NCI-H526 (cell line): ENCODE measurements at regions not wholly inside any gene's neighbourhood (a gene's known extent, or its start where the extent isn't known, plus 50 kb on each side); places are given as distances from the start of the nearest gene placed in this dataset.
"Not testable (repeated sequence)": the region's sequence is repeated elsewhere in the genome, so short reads cannot be mapped to it uniquely, and the experiment has no call there.

Experiments
- DNase-seq, 2 experiments: peaks; one replicate each; lab custom pipeline; 2025; lab: John Stamatoyannopoulos, UW

GRCh38 chr2:59791004-59791618 lies 762.3 kb downstream of the BCL11A start:
- no peak for DNase-seq

- DNase-seq = peak; percentile 43 to 48
These were observed 763.1 kb downstream of the BCL11A start for GRCh38 chr2:59790186-59791003.

- no peak for DNase-seq
These were observed 763.9 kb downstream of the BCL11A start for GRCh38 chr2:59789523-59789922.

- no peak for DNase-seq
These were observed 766.4 kb downstream of the BCL11A start for GRCh38 chr2:59787095-59787494.

- DNase-seq = no peak
These were observed 766.8 kb downstream of the BCL11A start for GRCh38 chr2:59786684-59787083.

GRCh38 chr2:59779571-59779970 lies 773.9 kb downstream of the BCL11A start:
- no peak for DNase-seq

GRCh38 chr2:59777120-59777519 lies 776.3 kb downstream of the BCL11A start:
- DNase-seq = no peak

GRCh38 chr2:59776726-59777008 lies 776.8 kb downstream of the BCL11A start:
- DNase-seq = no peak

GRCh38 chr2:59774821-59775433 lies 778.5 kb downstream of the BCL11A start:
- no peak for DNase-seq

- DNase-seq = no peak
These were observed 782.8 kb downstream of the BCL11A start for GRCh38 chr2:59770651-59771050.

GRCh38 chr2:59761966-59762365 lies 791.5 kb downstream of the BCL11A start:
- DNase-seq = no peak

GRCh38 chr2:59756150-59756549 lies 797.3 kb downstream of the BCL11A start:
- DNase-seq = no peak

GRCh38 chr2:59754011-59754735 lies 799.3 kb downstream of the BCL11A start:
- DNase-seq = peak in 1 of 2 experiments; percentile 5

GRCh38 chr2:59752512-59752911 lies 800.9 kb downstream of the BCL11A start:
- DNase-seq = no peak

- DNase-seq = no peak
These were observed 801.4 kb downstream of the BCL11A start for GRCh38 chr2:59752071-59752470.

- DNase-seq = not testable (repeated sequence)
These were observed 802.2 kb downstream of the BCL11A start for GRCh38 chr2:59751214-59751613.

GRCh38 chr2:59746291-59746690 lies 807.2 kb downstream of the BCL11A start:
- DNase-seq = no peak

- no peak for DNase-seq
These were observed 808.4 kb downstream of the BCL11A start for GRCh38 chr2:59745085-59745484.

GRCh38 chr2:59744436-59744835 lies 809.0 kb downstream of the BCL11A start:
- DNase-seq = no peak

- DNase-seq = no peak
These were observed 811.6 kb downstream of the BCL11A start for GRCh38 chr2:59741840-59742239.

GRCh38 chr2:59739166-59739565 lies 814.3 kb downstream of the BCL11A start:
- DNase-seq = no peak

- no peak for DNase-seq
These were observed 816.2 kb downstream of the BCL11A start for GRCh38 chr2:59737299-59737698.

- peak in 1 of 2 experiments; percentile 23 for DNase-seq
These were observed 818.7 kb downstream of the BCL11A start for GRCh38 chr2:59734743-59735142.
